ENCODE measurements at regions not wholly inside any gene's neighbourhood (a gene's known extent, or its start where the extent isn't known, plus 50 kb on each side); places are given as distances from the start of the nearest gene placed in this dataset.

- TF ChIP-seq TAF1 (IDR thresholded peaks at IDR 0.05; ENCODE audit: low read depth, low read length) = no peak
- TF ChIP-seq SIX5 (IDR thresholded peaks at IDR 0.05; ENCODE audit: low read depth, low read length) = no peak
- TF ChIP-seq CTCF (IDR thresholded peaks at IDR 0.05; ENCODE audit: control extremely low read depth in 1 of 3, insufficient read depth in 1 of 3, low read depth in 1 of 3, low read length in 3 of 3) = peak; percentile 63 to 70 (median 67)
- TF ChIP-seq EP300 (IDR thresholded peaks at IDR 0.05; ENCODE audit: borderline replicate concordance in 1 of 2, low read depth in 2 of 2, low read length in 2 of 2) = no peak
- TF ChIP-seq BACH1 (IDR thresholded peaks at IDR 0.05; ENCODE audit: low read length) = no peak
- TF ChIP-seq POLR2AphosphoS5 (IDR thresholded peaks at IDR 0.05; ENCODE audit: low read depth, low read length) = no peak
- no peak for TF ChIP-seq POLR2A (IDR thresholded peaks at IDR 0.05; ENCODE audit: control extremely low read depth in 1 of 2, low read depth in 2 of 2, low read length in 2 of 2)
- no peak for TF ChIP-seq TCF12 (IDR thresholded peaks at IDR 0.05; ENCODE audit: low read depth, low read length)
- no peak for TF ChIP-seq KDM1A (IDR thresholded peaks at IDR 0.05; ENCODE audit: borderline replicate concordance, low read length)
These were observed 168.8 kb upstream of the POC5 start for GRCh38 chr5:75885849-75886596.

Measured in H1 (cell line).